ENCODE measurements at regions not wholly inside any gene's neighbourhood (a gene's known extent, or its start where the extent isn't known, plus 50 kb on each side); places are given as distances from the start of the nearest gene placed in this dataset.
"Not testable (repeated sequence)": the region's sequence is repeated elsewhere in the genome, so short reads cannot be mapped to it uniquely, and the experiment has no call there.

DNA sequence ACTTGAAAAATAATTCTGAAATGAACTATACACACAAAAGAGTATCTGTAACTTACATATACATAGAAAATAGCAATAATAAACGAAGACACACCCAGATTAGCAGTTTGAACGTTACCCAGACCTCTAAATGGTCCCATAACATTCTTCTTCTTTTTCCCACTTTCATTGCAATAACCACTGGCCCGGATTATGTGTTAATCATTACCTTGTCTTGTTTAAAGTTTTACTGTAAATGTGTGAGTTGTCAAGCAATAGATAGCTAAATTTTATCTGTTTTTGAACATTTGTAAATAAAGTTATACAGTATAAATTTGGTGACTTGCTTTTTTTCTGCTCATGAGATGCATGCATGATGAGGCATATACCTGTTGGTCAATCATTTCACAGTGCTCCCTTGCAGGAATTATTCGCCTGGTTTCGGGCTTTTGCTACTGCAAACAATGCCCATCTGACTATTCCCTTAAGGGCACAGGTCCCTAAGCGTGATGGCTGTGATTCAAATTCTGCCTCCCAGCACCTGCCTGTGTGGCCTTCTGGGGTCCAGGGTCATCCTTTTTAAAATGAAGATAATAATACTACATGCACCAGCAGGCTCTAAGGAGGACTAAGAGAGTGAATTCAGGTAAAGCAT lies 66.1 kb downstream of the GADD45G start:
- no peak for DNase-seq (ENCODE audit: low read depth in 2 of 2)

DNA sequence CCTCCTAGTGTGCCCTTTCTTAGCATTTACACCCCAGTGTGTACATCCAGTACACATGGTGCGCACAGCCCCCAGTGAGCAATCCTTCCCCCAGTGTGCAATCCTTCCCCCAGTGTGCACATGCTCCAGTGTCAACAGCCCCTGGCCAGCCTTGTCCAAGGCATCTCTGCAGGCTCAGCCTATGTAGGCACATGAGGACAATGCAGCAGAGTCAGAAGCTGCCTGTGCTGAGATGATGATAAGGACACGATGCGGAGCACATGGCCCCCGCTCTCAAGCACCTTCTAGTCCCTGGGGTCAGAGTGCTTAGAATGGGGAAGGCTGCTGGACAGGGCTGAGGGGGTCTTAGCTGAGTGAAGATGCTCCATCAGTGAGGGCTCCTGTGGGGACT lies 69.8 kb downstream of the GADD45G start:
- no peak for DNase-seq (ENCODE audit: low read depth in 2 of 2)

DNA sequence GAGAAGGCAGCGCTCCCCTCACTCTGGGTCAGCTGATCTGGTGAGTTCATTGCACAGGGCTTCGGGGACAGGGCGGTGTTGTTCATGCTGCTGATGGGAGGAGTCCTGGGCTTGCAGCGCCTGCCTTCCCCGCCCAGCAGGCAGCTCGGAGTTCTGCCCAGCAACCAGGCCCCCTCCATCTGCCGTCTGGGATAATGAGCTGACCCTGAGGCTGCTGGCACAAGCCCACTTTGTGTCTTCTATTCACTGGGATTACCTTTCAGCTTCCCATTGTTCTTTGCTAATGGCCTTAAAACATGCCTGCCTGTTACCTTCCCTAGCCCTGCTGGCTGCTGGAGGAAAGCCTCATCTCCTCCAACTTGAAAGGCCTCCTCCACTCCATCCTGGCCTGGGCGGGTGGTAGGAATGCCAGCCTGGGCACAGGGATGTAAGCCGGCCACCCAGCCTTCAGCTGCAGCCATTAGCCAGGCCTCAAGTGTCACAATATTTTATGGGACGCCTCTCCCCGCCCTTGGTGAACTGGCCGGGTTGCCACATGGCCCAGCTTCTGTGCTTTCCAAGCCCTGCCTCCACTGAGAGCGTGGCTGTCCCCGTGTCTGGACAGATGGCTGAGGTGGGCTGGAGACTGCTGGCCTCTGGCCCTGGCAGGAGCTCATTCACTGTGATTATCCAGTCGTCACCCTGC lies 70.4 kb downstream of the GADD45G start:
- DNase-seq (ENCODE audit: low read depth in 2 of 2): no peak

DNA sequence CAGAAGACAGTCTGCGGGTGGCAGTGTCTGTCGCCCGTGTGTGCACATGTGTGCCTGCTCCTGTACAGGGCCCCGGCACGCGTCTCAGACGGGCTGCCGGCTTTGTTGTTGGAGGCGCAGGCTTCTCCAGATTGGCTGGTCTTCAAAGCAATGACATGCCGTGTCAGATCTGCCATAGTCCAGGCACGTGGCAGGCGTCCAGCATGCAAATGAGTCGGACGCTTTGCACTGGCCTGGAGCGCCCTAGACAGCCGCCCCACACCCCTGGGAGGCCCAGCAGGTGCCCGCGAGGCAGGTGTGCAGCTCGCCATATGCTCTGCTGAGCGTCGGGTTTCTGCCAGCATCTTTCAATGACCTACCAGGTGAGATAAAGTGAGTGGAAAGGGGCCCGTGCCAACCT lies 71.5 kb downstream of the GADD45G start:
- no peak for DNase-seq (ENCODE audit: low read depth in 2 of 2)

DNA sequence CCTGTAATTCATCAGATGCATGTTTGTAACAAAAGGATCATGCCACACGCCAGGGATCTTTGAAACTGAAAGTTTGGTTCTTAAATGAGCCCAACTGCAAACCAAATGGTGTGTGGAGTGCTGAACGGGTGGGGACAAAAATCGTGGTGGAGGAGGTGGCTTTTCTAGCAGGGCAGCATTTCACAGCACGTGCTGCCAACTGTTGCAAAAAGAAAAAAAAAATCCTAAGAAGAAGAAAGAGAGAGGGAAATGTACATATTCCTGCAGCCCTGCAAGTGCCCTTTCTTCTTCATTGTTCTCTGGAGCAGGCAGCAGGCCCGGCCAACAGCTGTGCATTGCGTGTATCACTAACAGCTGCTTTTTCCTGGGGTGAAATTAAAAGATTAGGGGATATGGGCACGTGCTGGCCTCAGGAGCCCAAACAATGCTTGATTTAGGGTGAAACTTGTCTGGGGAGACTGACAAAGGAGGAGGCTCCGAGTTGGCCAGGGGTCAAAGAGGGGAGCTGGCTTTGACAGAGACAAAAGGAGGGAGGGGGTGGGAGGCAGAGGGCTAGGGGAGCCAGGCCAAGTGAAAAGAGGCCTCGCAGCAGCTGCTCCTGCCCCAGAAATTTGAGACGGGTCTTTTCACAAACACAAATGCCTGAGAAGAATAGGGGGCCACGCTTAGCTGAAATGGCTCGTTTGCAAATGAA lies 73.0 kb downstream of the GADD45G start:
- DNase-seq (ENCODE audit: low read depth in 2 of 2): no peak

DNA sequence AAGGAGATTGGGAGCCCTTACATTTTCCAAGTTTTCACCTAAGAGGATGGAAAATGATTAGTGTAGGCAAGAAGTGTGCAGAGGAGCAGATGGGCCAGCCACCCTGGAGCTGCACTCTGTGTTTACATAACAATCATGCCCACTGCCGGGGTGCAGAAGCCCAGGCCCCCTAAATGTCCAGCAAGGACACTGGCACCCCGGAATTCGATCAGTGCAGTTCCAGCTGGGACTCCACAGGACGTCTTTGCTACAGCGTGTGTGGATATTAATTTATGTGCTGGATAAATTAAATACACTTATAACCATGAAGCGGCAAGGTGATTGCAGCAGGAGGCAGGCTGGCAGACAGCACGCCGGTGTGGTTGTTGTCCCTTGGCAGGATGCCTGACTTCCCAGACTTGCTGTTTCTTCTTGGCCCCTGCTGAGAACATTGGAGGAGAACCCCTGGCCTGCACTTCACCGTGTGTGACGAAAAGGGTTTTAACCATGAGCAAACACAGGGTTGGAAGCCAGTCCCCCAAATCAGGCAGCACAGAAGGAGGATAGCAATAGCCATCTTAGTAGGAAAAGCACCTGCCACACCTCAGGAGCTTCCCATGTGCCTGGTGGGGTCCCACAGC lies 73.7 kb downstream of the GADD45G start:
- no peak for DNase-seq (ENCODE audit: low read depth in 2 of 2)

DNA sequence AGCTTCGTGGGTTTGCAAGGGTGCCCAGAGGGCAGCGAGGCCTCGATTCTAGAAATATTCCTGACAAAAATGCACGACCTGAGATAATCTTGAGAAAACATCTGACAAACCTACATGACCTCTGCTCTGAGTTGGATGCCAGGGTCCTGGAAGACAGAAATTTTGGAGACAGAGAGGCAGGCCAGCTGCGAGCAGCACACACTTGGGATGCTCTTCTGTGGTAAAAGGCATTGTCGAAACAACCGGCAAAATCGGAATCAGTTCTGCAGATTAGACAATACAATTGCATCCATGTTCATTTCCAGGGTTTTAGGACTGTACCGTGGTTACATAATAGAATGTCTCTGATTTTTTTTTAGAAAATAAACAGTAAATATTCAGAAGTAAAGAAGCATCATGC lies 74.2 kb downstream of the GADD45G start:
- DNase-seq (ENCODE audit: low read depth in 2 of 2): no peak

DNA sequence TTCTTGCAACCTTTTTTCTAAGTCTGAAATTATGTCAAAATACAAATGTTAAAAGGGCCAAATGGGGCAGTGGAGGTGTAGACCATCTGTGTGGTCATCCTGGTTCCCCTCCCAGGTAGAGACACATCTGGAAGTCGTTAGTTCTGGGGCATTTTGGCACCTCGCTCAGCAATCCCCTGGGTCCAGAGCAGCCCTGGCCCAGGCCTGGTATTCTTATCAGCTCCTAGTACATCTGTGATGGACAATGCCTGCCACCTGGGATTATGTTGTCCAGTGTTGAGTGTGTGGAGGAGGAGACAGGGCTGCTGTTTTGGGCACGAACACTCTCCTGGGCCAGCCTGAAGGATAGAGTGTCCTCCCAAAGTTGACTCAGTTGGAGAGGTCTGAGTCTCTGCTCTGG lies 74.8 kb downstream of the GADD45G start:
- no peak for DNase-seq (ENCODE audit: low read depth in 2 of 2)

DNA sequence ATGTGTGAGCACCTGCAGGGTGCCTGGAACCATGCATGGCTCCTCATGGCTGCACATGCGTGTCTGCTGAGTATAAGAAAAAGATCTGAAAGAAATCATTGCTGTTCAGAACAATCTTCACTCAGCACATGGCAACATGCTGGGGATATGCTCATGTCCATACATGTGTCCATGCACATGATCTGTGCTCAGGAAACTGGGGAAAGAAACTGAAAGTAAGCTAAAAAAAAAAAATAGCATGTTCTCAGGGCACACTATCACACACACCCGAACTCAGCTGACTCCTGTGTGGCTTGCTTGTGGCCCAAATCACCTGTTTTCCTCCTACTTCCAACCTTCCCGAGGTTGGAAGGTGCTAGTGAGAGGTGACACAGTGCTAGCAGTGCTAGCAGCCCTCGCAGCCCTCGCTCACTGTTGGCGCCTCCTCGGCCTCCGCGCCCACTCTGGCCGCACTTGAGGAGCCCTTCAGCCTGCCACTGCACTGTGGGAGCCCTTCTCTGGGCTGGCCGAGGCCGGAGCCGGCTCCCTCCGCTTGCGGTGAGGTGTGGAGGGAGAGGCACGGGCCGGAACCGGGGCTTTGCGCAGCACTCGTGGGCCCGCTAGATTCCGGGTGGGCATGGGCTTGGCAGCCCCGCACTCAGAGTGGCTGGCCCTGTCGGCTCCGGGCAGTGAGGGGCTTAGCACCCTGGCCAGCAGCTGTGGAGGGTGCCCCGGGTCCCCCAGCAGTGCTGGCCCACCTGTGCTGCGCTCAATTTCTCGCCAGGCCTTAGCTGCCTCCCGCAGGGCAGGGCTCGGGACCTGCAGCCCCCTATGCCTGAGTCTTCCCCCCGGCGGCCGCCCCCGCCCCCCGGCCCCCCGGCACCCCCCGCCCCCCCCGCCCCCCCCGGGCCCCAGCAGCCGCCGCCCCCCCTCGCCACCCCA lies 76.0 kb downstream of the GADD45G start:
- no peak for DNase-seq (ENCODE audit: low read depth in 2 of 2)

DNA sequence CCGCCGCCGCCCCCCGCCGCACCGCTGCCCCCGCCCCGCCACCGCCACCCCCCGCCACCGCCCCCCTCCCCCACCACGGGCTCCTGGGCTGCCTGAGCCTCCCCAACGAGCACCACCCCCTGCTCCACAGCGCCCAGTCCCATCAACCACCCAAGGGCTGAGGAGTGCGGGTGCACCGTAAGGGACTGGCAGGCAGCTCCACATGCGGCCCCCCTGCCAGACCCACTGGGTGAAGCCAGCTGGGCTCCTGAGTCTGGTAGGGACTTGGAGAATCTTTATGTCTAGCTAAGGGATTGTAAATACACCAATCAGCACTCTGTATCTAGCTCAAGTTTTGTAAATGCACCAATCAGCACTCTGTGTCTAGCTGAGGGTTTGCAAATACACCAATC lies 76.7 kb downstream of the GADD45G start:
- DNase-seq (ENCODE audit: low read depth in 2 of 2): not testable (repeated sequence)

DNA sequence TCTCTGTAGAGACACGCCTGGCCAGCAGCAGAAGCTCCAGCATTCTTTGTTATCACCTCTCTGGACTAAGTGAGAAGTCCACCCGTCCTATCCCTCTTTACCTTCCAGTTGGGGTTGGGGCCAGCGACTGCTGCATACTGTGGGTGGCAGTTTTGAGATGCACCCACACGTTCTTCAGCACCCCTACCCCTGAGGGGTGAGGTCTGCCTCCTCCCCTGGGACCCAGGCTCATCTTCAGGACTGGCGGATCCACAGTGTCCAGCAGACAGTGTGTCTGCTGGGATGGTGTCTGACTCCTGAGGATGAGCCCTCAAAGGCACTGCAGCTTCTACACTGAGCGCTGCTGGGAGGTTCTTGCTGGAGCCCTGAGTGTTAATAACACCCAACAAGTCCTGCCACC lies 78.8 kb downstream of the GADD45G start:
- DNase-seq (ENCODE audit: low read depth in 2 of 2): no peak

DNA sequence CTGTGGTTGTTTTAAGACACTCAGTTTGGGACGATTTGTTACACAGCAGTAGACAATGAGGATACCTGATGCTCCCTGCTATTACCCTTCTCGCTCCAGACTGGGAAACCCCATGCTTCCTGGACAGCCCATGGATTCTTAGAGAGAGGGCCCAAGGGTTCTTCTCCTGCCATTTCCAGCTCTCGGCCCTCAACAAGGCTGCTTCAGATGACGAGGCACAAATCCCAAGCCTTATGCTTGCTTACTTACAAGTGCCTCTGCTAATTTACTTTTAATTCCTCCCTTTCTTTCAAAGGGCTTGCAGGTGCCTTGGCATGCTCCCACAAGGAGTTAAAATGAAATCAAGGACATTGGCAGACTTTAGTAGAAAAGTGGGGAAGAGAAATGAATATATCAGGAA lies 79.4 kb downstream of the GADD45G start:
- DNase-seq (ENCODE audit: low read depth in 2 of 2): no peak

DNA sequence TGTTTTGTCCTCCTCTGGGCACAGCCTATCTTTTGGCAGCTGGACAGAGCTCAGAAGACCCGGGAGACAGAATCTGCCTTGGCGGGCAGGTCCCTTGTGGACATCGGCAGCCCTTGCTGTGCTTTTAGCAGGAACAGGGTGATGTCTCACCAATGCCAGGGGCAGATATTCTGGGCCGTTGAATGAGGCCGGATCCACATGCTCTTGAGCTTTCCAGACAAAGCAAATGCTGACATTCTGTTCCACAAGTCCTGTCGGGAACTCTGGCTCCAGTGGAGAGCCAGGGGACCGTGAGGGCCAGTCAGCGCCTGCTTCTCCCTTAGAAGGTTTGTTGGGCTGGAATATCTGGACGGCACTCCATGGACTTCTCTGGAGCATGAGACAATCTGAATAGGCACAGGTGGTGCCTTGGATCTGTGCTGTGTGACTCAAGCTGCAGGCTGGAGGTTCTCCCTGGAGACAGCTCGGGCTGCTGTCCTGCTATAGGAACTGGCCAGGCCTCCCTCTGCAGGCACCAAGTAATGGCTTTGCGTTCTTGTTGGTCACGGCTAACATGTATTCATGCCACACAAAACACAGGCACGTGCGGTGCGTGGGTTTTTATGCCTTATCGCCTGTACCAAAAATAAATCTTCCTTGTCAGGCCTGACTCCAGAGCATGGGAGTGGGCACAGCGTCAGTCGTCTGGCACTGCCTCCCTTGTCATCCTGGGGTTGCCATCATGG lies 80.3 kb downstream of the GADD45G start:
- no peak for DNase-seq (ENCODE audit: low read depth in 2 of 2)

DNA sequence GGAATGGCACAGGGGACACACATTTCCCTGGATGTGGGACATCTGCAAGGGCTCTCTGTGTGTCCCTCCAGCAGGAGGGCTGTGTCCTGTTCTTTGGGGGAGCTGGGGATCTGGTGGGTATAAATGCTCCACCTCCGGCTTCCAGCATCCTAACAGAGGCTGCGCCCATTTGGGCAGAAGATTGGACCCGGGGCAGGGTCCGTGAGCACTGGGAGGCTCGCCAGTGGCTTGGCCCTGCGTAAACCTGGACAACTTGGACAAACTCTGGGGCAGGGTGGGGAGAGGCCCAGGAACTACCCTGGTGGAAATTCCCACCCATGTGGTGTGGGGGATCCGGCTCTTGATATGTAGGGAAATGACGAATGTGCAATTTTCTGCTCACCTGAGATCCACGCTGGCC lies 80.9 kb downstream of the GADD45G start:
- no peak for DNase-seq (ENCODE audit: low read depth in 2 of 2)

DNA sequence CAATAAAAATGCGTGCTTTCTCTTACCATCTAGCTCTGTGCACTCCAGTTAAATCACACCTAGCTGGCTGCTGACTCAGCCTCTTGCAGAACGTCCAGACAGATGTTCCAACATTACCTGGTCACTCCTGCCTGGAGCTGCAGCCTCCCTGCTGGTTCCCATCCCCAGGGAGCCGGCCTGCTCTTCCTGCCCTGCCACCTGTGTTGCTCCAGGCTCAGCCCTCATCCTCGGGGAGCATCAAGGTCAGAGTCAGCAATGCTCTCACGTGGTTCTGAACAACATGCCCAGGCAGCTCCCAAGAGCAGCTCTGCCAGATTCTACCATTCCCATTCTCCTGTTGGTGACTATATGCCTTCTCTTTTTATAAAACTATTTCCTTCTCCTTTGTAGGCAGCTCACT lies 81.3 kb downstream of the GADD45G start:
- no peak for DNase-seq (ENCODE audit: low read depth in 2 of 2)

DNA sequence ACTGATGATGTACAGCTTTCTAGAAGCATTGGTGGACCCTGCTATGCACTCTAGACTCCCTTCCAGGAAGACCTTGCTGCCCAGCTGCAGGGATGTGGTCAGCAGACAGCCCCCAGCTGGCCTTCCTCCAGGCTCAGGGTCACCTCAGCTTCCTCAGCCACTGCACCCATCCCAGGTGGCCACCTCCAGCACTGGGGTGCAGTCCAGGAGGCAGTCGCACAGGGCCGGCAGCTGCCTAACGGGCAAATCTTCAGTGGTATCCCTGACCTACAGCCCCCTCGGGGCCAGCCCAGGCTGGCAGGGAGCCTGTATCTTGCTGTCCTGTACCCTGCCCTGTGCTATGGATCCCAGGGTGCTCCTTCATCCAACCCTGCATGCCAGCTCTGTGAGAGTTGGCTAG lies 81.8 kb downstream of the GADD45G start:
- no peak for DNase-seq (ENCODE audit: low read depth in 2 of 2)

DNA sequence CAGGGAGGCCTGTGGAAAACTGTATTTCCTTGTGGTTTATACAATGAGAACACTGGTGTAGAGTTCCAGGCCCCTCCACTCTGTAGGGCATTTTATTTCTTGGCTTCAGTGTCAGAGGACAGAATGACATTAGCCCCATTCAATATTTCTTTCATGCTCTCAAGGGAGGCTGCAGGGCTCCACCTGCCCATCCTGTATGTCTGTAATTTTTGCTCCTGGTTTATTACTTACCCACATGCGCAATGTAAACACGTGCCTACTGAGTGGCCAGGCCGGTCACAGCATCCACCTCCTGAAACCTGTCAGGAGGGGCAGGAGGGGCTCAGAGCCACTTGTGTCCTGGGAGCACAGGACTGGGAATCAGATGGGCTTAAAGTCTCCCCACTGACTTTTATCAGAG lies 82.4 kb downstream of the GADD45G start:
- no peak for DNase-seq (ENCODE audit: low read depth in 2 of 2)

DNA sequence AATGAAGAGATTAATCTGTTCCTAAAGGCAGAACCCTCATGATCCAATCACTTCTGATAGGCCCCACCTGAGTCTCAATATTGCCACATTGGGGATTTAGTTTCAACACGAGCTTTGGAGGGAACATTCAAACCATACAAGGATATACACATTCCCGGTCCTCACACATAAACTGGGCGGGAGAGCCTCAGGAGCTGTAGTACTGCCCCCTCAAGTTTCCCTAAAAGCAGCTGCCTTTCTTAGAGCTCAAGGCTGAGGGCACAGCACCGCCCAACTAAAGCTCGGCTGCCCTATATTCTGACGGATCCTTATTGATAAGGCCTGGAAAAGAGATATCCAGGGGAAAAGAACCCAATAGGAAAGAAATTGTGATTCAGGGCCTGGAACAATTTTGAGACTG lies 83.0 kb downstream of the GADD45G start:
- no peak for DNase-seq (ENCODE audit: low read depth in 2 of 2)

DNA sequence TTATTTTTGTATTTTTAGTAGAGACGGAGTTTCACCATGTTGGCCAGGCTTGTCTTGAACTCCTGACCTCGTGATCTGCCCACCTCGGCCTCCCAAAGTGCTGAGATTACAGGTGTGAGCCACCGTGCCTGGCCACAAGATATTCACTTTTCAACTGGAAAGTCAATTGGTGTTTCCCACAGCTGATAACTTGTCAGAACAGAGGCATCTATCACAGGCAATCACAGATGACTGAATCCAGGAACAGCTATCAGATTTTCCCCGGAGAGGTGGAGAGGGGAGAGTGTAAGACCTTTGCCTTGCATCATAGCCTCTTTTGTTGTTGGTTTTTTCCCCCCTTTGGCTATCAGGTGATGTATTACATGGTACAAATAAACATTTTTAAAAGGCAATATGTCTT lies 84.5 kb downstream of the GADD45G start:
- not testable (repeated sequence) for DNase-seq (ENCODE audit: low read depth in 2 of 2)

DNA sequence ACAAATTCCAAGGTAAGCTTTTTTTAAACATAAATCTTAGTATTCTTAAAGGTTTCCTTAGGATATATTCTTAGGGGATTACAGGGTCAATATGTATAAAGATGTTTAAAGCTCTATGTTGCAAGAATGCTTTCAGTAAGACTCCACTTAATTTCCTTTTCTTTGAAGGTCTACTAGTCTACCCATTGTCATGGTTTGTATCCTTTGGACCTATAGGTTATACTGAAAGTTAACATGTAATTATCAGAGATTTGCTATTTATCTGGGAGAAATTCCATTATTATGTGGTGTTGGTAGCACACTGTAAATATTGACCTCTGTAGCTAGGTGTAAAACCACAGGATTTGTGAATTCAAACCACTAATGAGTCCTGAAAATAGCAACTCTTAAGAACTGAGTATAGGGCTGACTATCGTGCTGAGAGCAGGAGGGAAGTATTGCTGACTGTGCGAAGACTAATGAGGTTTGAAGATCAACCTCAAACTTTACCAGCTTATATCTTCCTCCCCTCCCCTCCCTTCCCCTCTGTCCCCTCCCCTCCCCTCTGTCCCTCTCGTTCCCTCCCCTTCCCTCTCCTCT lies 85.6 kb downstream of the GADD45G start:
- no peak for DNase-seq (ENCODE audit: low read depth in 2 of 2)

DNA sequence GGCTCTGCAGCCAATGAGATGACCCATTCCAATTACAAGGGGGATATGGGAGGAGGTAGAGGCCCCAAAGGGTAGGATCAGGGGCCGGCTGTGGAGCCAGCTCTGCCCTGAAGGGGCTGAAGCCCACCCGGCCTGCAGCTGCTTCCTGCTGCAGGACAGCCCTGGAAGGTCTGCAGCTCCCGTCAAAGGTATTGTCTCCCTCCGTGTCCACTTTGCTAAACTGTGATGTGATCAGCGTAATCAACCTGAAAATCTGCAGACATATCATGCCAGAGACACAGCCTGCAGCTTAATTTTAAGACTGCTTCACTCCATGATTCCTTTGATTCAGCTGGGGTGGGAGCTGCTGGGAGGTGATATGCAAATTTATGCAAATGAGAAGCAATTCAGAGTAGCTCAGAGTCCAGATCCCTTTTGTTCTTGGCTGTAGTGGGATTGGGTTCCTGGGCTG lies 90.7 kb downstream of the GADD45G start:
- no peak for DNase-seq (ENCODE audit: low read depth in 2 of 2)
